GM03348 (cell line): ENCODE measurements at regions not wholly inside any gene's neighbourhood (a gene's known extent, or its start where the extent isn't known, plus 50 kb on each side); places are given as distances from the start of the nearest gene placed in this dataset.
A peak's percentile ranks its signal among the peaks of the same experiment; 100 is the strongest.
"Not testable (repeated sequence)": the region's sequence is repeated elsewhere in the genome, so short reads cannot be mapped to it uniquely, and the experiment has no call there.

Source experiments
- DNase-seq: peaks from one replicate; pipeline ENCODE4 v3.0.0; 2012; ENCODE audit warnings: low spot score

DNA sequence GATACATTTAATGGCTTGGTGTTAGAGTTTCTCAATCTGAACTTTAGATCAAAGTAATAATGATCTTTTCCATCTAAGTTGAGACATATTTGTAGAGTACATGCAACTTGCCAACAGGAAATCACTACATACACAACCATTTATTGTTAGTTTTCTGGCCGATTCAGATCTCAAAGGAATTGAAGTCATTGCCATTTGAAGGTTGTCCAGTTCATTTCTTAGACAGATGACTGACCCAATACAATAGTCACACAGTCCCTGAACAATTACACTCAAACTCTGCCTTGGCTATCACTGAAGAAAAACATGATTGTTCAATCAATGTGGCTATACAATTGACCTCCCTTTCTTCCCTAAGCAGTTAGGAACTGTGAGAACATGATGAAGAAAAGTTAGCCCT, 753.2 kb upstream of the RIOK2 start:
- DNase-seq: no peak

DNA sequence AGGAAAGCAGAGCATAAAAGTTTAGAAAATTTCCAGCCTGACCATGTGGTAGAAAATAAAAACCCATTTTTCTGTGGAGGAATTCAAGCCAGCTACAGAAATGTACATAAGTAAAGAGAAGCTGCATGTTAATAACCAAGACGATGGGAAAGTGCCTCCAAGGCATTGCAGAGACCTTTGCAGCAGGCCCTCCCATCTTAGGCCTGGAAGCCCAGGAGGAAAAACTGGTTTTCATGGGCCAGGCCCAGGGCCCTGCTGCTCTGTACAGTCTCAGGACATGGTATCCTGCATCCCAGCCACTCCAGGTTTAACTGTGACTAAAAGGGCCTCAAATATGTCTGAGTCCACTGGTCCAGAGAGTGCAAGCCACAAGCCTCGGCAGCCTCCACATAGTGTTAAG, 754.8 kb upstream of the RIOK2 start:
- no peak for DNase-seq

DNA sequence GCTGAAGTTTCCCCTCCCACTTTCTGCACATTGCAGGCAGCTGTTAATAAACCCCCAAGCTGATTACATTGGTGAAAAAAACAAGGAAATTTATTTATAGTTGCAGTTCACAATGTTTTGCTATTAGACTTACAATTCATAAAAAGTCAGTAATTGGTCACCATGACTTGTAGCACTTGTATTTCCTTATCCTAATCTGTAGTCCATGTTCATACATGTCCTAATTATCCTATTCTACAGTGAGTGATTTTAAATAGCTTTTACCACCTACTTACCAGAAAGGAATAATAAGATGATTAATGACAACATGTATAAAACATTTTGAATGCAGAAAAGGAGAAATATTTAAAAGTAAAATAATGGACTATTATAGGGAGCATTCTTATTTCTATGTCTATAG, 760.0 kb upstream of the RIOK2 start:
- DNase-seq: no peak

DNA sequence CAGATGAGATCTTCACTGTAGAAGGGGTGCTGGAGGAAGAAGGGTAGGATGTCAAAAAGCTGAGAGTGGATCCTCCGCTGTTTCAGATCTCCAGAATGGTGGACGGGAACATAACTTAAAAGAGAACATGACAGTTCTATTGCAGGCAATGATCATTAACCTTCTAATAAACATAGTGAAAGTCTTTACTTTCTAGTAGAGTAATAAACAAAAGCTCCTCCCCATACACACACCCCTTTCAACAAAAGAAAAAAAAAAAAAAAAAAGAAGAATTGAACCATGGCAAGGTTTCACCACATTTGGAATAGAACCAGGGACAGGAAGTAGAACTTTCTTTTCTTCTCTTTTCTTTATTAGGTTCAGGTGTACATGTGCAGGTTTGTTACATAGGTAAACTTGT, 768.1 kb upstream of the RIOK2 start:
- DNase-seq: no peak

DNA sequence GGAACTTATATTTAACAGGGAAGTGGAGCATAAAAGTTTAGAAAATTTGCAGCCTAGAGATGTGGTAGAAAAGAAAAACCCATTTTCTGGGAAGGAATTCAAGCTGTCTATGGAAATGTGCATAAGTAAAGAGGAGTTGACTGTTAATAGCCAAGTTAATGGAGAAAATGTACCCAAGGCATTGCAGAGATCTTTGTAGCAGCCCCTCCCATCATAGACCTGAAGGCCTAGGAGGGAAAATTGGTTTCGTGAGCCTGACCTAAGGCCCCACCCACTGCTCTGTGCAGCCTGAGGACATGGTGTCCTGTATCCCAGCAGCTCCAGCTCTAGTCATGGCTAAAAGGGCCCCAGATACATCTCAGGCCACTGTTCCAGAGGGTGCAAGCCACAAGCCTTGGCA, 772.4 kb upstream of the RIOK2 start:
- DNase-seq: no peak

DNA sequence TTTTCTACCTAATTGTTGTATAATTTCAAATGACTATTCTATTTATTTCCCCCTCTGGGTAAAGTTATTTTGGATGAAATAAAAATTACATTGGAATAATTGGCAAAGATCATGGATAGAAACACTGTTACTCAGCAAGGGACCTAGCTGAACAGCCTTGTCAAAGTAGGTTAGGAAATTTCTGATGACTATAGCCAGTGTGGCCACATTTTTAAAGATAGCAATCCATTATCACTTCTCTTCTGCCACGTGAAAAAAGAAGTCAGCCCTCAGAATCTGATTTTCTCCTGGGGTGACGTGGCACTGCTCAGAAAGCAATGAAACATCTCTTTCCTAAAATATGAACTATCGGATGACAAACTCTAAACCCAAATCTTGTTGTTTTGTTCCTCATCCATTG, 784.2 kb upstream of the RIOK2 start:
- DNase-seq: no peak

DNA sequence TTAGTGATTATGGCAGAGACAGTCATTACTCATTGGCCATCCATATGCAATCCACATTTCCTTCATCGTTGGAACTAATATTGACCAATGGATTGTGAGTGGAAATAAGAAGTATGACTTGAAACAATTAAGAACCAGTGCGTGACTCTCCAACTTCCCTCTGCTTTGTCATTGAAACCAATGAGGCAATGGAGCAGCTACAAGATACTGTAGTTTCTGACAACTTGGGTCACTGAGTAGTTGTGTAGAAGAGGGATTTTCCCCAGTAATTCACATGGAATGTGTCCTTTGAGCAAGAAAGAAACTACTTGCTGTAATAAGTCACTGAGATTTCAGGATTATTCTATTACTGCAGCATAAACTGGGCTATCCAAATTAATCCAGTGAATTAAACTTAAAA, 785.3 kb upstream of the RIOK2 start:
- DNase-seq: no peak

DNA sequence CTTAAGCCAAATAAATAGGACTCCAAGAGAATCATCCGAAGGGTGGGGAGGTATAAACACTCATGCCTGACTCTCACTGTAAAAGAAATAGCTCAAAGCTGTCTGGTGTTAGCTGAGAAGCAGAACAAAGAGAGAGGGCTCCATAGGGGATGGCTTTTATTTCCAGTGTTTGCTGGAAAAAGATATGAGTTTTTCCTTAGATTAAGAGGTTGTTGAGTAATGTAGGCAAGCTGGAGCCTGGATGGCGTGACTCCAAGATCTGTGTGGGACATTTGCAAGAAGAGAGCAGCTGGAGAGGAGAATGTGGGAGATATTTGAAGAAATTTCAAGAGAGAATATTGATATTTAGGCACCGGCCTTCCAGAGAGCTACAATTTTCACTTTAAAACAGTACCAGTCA, 793.7 kb upstream of the RGMB start:
- peak; percentile 9 for DNase-seq

DNA sequence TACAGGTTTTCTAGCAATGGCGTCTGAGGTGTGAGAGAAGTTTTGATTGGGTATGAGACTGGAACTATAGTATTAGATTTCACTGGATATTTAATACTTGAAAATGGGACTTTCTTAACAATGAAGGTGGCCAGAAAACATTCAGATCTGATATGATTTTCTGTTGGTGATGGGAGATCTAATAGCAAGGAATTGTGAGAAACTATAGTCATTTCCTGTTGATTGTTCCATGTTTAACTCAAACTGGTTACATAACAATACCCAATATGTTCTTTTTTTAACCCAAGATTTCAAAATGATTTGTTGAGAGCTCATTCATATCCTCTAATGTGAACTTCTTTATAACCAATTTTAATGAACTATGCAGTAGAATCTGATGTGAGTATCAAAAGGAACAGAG, 793.2 kb upstream of the RGMB start:
- no peak for DNase-seq

DNA sequence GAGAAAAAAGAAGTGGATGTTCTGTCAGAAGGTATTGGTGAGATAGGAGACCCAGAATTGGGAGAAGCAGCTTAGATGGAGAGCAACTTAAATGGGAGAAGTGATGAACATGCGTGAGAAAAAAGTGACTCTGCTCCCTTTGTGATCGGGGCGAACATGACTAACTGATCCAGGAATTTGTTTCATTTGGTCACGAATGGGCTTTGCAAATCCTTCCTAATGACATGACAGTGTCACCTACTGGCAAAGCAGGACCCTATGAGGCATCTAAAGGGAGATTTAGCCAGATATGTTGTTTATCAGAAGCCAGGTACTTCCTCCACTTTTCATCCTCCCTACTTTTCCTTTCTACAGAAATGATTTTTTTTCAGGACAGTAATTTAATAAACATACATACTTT, 787.4 kb upstream of the RGMB start:
- DNase-seq: peak; percentile 26

DNA sequence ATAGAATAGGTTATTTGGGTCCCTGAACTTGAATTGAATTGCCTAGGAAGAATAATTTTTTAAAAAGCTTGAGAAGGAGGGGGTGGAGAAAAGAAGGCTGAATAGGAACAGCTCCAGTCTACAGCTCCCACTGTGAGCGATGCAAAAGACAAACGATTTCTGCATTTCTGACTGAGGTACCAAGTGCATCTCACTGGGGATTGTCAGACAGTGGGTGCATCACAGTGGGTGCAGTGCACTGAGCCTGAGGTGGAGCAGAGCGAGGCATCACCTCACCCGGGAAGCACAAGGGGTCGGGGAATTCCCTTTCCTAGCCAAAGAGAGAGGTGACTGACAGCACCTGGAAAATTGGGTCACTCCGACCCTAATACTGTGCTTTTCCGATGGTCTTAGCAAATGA, 782.2 kb upstream of the RGMB start:
- no peak for DNase-seq

DNA sequence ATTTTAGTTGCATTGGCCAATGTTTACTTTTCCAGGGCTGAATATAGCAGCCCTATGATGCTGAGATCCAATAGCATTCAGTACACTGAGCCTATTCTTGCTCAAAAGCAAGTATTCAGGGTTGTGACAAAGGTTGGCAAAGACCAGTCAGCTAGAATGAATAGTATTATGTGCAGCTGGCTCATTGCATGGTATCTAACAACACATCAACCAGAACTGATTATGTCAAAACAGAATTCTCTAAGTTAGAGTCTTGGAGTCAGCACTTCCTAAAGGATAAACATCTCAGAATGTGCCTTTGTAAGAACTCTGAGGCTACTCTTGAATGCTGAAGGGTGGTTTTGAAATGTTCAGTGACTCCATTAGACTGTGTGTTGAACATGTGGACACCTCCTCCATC, 774.5 kb upstream of the RGMB start:
- DNase-seq: no peak

DNA sequence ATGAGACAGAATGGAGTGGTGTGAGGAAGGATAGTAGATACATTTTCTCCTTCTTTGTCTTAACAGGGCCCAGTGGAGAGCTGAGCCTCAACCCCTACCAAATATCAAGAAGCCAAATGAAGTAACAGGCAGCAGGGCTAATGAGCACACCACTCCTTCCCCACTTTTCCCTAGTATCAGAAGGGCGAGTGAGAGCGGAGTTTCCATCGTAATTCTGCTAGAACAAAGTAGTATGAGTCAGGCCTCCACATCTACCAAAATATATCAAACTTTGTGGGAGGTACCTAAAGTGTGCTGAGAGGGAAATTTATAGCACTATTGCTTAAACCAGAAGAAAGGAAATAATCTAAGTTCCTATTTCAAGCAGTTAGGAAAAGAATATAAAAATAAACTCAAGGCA, 769.0 kb upstream of the RGMB start:
- DNase-seq: no peak

DNA sequence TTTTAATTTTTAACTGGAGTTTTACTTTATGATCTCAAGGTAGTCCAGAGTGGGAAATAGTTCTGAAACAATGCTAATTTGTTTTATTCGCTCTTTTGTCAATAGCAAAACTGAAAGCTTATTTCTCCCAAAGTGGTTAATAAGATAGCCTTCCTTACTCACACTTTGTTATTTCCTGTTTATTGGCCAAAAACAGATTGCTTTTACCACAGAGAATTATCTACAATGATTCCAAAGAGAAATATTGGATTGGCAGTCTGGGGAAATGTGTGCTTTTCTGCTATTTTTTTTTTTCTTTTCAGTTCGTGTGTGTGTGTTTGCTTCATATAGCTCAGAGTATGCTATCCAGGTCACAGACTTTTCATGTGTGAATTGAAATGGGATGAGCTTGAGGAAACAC, 756.7 kb upstream of the RGMB start:
- peak; percentile 11 for DNase-seq

DNA sequence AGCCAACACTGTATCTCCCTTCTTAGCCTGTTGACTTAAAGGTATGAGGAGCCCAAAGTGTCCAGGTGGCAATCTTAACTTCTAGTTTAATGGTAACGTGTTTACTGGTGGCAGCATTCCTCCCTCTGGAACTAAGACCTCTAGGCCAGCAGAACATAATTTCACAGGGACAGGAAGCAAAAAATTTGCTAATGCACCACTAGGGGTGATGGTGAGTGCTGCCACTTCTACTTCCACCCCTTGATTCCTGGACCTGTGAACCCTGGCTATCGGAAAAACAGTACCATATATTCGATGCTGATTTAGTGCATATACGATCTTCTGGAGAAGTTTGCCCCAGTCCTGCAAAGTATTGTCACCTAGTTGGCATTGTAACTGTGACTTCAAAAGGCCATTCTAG, 743.2 kb upstream of the RGMB start:
- not testable (repeated sequence) for DNase-seq

DNA sequence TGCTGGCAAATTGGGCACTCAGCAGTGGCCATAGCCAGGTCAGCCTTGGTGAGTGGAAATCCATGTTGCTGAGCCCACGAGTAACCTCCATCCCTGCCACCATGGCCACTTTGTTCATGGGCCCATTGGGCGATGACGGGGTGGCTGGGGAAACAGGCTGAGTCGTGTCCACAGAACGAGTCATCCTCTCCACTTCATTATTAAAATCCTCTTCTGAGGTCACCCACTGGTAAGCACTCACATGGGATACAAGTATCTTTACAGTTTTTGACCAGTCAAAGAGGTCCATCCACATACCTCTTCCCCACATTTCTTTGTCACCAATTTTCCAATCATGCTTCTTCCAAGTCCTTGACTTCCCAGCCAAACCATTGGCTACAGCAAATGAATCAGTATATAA, 742.4 kb upstream of the RGMB start:
- DNase-seq: not testable (repeated sequence)

DNA sequence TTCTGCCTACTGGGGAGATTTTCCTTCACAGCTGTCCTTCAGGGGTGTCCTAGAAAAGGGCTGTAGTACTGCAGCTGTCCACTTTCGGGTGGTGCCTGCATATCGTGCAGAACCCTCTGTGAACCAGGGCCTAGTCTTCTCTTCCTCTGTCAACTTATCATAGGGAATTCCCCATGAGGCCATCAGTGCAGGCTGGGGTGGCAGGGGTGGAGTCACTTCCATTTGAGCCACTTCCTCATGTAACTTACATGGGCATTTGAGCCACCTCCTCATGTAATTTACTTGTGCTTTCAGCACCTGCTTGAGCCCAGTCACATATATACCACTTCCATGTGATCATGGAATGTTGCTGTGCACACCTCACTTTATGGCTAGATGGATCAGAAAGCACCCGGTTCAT, 742.0 kb upstream of the RGMB start:
- DNase-seq: no peak

DNA sequence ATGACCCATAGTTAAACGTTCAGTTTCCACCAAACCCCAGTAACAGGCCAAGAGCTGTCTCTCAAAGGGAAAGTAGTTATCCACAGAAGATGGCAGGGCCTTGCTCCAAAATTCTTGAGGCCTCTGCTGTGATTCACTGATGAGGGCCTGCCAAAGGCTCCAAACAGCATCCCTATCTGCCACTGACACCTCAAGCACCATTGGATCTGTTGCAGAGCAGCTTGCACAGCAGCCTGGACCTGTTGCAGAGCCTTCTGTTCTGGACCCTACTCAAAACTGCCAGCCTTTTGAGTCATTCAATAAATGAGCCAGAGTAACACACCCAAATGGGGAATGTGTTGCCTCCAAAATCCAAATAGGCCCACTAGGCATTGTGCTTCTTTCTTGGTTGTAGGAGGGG, 741.5 kb upstream of the RGMB start:
- DNase-seq: peak; percentile 8

DNA sequence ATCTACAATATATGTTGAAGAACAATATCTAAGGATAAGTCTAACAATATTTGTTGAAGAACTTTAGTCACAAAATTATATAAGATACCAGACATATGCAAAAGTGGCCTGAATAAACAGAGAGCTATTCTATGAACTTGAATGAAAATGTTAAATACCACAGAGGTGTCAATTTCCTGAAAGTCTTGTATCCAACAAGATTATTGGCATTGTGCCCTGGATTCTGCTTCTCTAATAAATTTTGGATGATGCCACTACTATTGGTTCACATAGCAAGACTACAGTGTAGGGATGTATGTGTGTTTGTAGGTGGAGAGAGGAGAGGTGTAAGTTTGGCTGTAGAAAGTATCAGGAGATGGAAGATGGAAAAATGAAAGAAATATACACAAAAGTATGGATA, 731.8 kb upstream of the RGMB start:
- DNase-seq: no peak

DNA sequence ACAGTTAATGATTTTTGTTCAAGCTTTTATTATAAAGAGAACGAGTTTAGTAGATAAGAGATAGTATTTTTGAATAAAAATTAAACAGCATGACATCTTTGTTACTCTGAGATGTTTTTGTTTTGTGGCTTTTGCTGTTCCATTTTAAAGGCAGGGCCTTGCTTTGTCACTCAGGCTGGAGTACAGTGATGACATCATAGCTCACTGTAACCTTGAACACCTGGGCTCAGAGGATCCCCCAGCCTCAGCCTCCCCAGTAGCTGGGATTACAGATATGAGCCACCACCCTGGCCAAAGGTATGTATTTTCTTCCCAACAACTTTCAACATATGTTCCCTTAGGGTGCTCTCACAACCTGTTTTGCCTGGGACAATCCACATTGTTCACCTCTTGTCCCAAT, 730.9 kb upstream of the RGMB start:
- no peak for DNase-seq

DNA sequence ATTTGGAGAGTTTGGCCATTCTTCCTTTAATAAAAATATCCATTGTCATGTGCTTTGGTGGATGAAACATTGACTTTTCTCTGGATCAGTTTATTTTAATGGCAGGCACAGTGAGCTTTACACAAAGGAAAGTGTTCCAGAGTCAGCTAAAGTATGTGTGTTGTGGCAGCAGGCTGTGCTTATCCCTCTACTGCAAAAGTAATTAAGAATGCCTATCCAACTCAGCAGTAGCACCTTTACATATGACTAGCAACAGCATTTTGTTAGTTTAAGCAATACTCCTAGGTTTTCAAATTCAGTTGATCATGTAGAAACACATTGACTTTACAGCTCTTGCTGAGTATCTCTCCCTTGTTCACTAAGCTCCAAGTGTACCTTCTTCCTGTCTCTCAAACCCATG, 730.5 kb upstream of the RGMB start:
- no peak for DNase-seq

DNA sequence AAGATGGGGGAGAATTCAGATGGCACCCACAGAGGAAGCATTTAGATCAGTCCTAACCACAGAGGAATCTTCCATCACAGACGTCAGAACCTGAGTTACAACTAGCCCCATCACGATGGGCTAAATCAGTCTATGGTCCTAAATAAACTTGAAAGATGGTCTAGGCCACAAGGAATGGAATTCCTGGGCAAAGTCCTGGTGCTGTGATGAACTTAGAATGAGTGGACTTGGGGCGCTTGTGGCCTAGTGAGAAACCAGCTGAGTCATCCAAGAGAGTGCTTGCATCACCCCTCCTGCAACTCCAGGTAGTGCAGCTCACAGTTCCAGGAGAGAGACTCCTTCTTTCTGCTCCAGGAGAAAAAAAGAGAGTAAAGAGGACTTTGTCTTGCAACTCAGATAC, 722.9 kb upstream of the RGMB start:
- DNase-seq: no peak

DNA sequence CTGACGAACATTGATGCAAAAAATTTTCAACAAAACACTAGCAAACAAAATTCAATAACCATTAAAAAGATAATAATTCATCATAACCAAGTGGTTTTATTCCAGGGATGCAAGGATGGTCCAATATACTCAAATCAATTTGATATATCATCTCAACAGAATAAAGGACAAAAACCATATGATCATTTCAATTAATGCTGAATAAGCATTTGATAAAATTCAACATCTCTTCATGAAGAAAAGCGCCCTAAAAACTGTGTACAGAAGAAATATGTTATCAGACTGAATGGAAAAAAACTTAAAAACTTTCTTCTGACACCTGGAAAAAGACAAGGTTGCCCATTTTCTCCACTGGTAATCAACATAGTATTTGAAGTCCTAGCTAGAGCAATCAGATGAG, 720.3 kb upstream of the RGMB start:
- no peak for DNase-seq

DNA sequence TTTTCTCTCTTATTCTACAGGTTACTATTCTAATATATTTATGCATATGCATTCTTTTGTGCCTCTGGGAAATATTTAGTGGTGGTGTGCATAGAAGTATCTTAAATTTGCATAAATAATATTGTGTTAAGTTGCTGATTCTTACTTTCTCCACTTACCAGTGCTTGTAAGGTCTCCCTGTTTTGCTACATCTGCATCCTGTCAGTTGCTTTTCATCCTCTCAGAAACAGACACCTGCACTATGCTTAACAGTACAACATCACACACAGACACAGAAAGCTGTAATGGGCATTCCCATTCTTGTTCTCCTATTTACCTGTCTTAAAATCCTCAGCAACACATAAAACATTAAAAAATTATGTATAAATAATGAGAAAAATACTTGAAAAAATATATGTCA, 713.3 kb upstream of the RGMB start:
- DNase-seq: no peak

DNA sequence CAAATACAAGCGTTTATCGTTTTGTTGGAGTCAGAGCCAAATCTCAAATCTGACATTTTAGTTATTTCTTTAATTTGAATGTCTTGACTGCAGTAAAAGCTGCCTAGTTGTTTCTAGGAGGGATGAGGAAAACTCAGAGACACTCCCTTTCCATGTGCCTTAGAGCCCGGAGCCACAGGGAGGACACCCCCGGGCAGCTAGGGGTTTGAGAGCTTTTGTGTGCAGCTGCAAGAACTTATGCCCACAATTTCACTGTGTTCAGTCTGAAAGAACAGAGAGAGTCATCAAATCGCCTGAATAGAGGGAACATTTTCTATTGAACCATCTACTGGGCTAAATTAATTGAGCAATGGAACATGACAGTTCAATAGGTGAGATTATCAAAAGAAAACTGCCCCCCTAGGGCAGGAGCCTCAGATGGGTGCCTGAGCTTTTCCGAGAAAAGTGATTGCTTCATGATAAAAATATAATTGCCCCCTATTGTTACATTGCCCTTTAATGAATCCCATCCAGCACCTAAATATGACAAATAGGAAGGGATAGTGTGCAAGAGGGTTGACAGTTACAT, 709.3 kb upstream of the RGMB start:
- no peak for DNase-seq
